Fibroblast of pulmonary artery (primary cell): ENCODE measurements at regions not wholly inside any gene's neighbourhood (a gene's known extent, or its start where the extent isn't known, plus 50 kb on each side); places are given as distances from the start of the nearest gene placed in this dataset.

ENCODE experiments used
- DNase-seq: peaks from one replicate; pipeline ENCODE4 v3.0.0-alpha.2; 2010; ENCODE audit warnings: low read depth
- H3K4me3 ChIP-seq: replicated peaks from 2 replicates; pipeline ENCODE4 v1.5.1; 2011; ENCODE audit warnings: low read depth, mild to moderate bottlenecking, control low read depth, low read length, moderate library complexity
- TF ChIP-seq, protein P1 (sequence below): IDR thresholded peaks from 2 replicates; pipeline ENCODE4 v1.5.1; 2011; ENCODE audit warnings: mild to moderate bottlenecking, control low read depth, low read length, inconsistent platforms; ENCODE audit errors: missing control alignments

DNA sequence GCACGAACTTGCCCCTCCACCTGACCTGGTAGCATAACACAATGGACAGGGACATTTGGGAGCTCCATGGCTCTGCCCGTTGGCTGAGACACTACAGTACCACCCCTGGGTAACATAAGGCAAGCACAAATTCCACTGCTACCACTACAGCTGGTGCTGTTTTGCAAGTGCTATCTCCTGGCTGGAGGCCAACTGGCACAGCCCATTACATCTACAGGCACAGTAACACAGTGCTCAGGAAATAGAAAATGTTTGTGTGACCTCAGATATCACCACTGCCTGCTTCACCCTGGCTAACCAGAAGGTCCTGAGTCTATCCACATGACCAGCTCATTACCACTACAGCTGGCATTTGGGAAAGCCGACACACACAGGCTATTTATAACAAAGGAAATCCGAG lies 631.1 kb upstream of the MBL2 start:
- peak; percentile 37 for DNase-seq
- TF ChIP-seq, protein P1, sequence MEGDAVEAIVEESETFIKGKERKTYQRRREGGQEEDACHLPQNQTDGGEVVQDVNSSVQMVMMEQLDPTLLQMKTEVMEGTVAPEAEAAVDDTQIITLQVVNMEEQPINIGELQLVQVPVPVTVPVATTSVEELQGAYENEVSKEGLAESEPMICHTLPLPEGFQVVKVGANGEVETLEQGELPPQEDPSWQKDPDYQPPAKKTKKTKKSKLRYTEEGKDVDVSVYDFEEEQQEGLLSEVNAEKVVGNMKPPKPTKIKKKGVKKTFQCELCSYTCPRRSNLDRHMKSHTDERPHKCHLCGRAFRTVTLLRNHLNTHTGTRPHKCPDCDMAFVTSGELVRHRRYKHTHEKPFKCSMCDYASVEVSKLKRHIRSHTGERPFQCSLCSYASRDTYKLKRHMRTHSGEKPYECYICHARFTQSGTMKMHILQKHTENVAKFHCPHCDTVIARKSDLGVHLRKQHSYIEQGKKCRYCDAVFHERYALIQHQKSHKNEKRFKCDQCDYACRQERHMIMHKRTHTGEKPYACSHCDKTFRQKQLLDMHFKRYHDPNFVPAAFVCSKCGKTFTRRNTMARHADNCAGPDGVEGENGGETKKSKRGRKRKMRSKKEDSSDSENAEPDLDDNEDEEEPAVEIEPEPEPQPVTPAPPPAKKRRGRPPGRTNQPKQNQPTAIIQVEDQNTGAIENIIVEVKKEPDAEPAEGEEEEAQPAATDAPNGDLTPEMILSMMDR = no peak
- H3K4me3 ChIP-seq = no peak overlapping the region

DNA sequence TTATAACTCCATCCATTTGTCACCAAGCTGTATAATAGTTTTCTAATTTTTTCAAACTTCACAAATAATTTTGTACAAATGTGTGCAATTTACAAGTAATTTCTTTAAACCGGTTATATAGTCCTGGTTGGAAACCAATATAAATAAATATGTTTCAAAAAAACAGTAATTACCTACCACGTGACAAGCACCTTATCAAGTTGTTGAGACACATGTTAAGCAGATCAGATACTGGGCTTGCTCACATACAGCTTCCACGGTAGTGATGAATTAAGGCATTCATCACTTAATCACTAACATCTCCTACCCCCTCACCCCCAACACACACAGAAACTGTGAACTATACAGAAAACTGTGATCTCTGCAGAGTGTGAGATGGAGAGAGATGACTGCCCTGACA lies 630.0 kb upstream of the MBL2 start:
- DNase-seq = no peak
- TF ChIP-seq, protein P1 = no peak
- H3K4me3 ChIP-seq = no peak overlapping the region

DNA sequence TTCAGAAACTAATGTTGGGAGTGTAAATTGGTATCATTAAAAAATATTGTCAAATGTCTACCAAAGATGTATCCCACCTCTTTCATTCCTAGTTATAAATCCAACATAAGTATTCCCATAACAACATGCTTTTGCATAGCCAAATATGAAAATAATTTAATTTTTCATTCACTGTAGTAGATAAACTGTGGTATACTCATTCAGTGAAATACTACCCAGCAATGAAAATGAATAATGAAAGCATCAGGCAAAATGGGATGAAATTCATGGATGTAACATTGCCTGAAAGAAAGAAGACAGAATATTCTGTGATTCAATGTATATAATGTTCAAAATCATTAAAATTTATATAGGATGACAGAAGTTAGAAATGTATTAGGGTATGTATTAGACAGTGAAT lies 629.0 kb upstream of the MBL2 start:
- TF ChIP-seq, protein P1 = no peak
- no peak overlapping the region for H3K4me3 ChIP-seq
- no peak for DNase-seq

DNA sequence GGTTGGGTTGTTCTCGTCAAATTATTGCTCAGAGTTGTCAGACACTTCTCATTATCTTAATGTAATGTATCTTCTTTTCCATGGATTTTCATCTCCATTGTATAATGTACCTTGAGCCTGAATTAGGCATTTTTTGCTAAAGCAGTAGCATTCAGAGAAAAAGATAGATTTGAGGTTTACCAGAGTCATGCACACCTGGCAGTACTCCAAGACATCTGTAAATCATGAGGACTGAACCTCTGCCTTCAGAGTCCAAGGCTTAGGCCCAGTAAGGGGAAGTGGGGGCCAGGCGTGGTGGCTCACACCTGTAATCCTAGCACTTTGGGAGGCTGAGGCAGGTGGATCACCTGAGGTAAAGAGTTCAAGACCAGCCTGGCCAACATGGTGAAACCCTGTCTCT lies 624.3 kb upstream of the MBL2 start:
- TF ChIP-seq, protein P1 = no peak
- H3K4me3 ChIP-seq = no peak overlapping the region
- DNase-seq = no peak

DNA sequence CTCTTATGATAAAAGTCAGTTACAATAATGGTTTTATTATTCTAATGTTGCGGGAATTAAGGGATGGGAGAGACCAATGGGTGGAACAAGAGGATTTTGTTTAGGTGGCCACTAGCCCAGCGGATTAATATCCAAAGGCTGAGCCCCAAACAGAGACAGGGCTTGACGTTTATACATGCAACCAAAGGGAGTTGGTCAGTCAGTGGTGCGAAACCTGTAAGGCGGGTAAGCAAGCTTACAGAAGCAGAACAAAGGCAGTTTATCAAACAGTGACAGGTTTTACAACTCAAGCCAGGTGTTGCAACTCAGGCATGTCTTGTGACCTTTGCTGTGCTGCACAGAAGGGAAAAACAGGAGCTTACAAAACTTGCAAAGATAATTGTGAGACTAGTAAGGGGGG lies 622.9 kb upstream of the MBL2 start:
- DNase-seq = no peak
- no peak overlapping the region for H3K4me3 ChIP-seq

DNA sequence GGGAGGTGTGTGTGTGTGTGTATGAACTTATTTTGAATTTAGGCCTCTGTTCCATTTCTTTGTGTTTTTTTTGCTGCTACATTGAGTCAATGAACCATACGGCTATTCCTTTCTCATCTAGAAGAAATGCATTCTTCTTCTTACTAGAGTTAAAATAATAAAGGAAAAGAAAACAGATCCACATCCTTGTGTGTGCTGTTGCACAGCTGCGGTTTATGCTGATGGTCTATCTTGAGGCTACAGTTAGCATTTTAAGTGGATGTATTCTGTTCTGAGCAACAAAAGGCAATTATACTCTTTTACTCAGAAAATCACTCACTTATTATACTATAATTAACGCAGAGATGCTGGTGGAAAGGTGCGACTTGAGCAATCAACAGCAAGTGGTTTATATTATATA lies 615.0 kb upstream of the MBL2 start:
- no peak for DNase-seq
- TF ChIP-seq, protein P1 = no peak
- H3K4me3 ChIP-seq = no peak overlapping the region

More for the DNA sequence above, 622.9 kb upstream of the MBL2 start:
- TF ChIP-seq, protein P1 = no peak

DNA sequence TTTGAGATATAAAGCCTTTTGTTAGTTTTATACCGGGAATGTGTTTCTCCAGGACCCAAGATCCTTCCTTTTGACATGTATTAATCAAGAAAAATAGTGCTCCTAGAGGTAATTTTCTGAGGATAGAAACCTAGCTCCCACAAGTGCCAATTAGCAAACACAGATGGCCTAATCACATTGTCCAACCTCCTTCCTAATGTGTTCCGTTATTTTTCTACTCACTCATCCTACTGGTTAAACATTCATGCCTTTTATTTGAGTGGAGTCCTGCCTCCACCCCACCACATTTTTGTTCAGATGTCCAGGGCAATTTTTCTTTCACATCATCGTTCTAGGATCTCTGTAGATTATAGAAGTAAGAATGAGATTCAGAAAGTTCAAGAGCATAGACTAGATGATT lies 610.0 kb upstream of the MBL2 start:
- no peak overlapping the region for H3K4me3 ChIP-seq
- no peak for DNase-seq
- TF ChIP-seq, protein P1 = no peak
